GM19463 (cell line): ENCODE measurements at regions not wholly inside any gene's neighbourhood (a gene's known extent, or its start where the extent isn't known, plus 50 kb on each side); places are given as distances from the start of the nearest gene placed in this dataset.
"Not testable (repeated sequence)": the region's sequence is repeated elsewhere in the genome, so short reads cannot be mapped to it uniquely, and the experiment has no call there.

Source experiments
- ATAC-seq: cut with Tn5 transposase; IDR thresholded peaks from one replicate; pipeline ENCODE4 v1.9.1; 2021; ENCODE audit warnings: mild to moderate bottlenecking, moderate library complexity; ENCODE audit not compliant: unreplicated experiment

DNA sequence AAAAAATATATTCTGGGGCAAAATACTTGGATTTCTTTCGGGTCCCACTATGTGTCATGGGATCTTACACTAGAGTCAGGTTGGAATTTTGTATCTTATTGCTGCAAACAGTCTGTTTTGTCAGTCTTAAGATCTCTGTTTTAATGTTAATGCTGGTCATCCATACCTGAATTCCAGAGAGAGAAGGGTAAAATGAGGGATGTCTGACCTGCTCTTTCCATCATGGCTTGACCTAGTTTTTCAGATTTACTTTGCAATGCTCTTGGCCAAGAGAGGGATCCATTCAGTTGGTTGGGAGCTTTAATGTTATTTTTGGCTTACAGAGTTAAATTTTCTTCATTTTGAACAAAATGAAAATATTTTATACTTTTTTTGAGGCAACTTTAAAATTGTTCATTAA is 117.2 kb downstream of the CASP12 start:
- no peak for ATAC-seq

DNA sequence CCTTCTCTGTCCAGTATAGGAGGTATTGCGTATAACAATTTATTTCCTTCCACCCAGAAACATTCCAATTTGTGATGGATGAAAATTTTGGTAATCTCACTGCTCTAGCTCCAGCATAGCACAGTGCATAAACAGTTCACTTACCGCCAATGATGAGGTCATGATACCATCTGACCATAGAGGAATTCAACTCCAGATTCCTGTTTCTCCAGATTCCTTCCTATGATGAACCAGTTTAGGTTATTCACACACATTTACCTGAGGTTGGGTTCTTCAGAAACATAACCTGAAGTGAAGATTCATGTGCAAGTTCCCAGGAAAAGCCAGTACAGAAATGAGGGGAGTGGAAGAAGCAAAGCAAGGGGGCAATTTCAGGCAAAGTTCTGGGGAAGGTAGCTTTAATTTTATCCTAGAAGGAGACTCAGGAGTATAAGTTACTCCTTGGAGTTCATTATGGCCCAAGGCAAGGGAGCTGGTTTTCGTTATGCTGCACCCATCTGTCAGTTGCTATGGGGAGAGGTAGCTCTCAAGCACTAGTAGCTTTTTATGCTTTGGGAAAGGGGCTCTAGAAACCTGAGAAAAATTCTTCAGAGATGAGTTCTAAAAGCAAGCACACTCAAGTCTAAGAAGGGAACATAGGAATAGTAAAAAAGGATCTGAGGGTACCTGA is 121.6 kb downstream of the CASP12 start:
- ATAC-seq = no peak

DNA sequence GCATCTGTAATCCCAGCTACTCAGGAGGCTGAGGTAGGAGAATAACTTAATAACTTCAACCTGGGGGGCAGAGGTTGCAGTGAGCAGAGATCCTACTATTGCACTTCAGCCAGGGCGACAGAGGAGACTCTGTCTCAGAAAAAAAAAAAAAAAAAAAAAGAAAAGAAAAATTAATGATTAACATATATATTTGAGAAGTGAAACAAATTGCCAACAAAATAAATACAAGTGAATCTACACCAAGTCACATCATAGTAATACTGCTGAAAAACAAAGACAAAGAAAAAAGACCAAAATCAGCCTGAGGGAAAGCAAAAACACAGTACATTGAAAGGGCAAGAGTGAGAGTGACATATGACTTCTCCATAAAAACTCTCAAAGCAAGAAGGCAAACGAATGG is 123.7 kb downstream of the CASP12 start:
- no peak for ATAC-seq

DNA sequence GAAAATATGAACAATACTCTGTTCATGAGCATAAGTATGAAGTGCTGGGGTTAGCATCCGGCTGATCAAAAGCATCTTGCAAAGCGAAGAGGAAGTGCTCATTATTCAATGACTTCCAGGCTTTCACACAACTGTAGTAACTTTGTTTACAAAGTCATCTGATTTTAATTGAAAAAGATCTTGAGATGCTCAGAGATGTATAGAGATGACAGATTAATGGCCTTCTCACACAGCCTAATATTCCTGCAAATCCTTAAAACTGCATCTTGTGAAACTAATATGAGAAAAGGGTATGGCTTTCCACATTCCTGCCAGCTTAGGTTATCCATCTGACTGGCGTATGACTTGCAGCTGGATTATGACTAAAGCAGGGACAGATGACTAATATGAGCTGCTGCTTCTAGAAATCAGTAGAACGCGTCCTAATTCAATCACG is 125.4 kb downstream of the CASP12 start:
- ATAC-seq = no peak

DNA sequence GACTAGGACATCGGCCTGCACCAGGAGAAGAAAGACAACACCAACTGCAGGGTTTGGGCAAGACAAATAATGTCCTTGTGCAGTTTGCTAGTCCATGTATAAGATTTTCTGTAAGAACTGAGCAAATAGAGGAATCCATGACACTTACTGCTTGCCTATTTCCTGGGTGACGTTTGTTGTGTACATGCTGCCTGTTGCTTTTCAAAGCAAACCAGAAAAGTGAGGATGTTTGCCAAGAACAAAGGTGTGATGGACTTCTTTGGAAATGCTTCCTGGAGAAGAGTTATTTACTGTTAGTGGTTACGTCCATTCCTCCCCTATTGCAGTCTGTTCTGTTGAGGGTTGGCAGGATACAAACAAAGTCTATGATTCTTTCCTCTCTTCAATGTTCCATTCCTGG is 126.5 kb downstream of the CASP12 start:
- ATAC-seq = no peak

DNA sequence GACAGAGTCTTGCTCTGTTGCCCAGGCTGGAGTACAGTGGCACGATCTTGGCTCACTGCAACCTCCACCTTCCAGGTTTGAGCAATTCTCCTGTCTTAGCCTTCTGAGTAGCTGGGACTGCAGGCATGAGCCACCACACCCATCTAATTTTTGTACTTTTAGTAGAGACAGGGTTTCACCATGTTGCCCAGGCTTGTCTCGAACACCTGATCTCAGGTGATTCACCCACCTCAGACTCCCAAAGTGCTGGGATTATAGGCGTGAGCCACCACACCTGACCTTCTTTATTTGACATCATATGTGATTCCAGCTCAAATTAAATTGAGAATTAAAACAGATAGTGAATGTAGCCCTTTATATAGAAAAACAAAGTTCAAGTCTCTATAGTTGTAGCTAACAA is 127.2 kb downstream of the CASP12 start:
- ATAC-seq = not testable (repeated sequence)

DNA sequence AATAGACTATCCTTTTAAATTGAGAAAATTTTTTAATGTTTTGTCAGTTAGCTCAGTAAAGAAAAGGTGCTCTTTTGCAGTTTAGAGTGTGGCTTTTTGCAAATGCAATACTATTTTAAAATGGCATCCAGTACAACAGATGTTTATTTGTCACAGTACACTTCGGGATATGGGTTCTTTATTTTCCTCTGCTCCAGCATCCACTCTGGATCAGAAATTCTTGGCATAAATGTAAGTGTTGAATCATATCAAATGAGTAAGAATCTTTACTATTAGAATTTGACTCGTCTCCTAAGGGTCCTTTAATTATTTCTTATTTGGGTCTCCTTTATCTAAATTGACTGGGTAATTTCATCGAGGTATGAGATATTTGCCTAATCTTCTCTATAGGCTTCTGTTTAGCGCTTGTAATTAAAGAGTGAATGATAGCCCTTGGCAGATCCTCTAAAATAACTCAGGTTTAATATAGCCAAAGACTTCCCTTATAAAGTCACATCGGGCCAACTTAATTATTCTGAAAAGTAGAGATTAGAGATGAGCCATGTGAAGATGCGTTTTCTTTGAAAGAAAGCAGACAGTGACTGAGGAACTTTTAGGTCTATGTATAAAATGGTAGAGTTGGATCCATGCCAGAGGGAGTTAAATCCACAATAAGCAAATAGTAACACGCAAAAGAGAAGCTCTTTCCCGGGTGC is 132.7 kb downstream of the CASP12 start:
- ATAC-seq = no peak

DNA sequence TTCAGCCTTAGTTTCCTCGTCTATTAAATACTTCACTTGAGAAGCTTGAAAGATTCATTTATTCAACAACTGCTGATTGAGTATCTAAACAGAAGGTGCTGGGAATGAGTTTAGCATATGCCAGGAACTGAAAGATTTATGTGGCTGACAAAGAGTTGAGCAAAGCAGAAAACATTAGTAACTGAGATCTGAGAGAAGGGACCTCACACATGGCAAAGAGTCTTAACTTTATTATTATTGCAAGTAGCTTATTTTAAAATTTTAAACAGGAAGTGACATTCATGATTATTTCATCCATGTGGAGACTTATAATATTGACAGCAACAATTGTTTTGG is 133.6 kb downstream of the CASP12 start:
- ATAC-seq = peak; percentile 33

DNA sequence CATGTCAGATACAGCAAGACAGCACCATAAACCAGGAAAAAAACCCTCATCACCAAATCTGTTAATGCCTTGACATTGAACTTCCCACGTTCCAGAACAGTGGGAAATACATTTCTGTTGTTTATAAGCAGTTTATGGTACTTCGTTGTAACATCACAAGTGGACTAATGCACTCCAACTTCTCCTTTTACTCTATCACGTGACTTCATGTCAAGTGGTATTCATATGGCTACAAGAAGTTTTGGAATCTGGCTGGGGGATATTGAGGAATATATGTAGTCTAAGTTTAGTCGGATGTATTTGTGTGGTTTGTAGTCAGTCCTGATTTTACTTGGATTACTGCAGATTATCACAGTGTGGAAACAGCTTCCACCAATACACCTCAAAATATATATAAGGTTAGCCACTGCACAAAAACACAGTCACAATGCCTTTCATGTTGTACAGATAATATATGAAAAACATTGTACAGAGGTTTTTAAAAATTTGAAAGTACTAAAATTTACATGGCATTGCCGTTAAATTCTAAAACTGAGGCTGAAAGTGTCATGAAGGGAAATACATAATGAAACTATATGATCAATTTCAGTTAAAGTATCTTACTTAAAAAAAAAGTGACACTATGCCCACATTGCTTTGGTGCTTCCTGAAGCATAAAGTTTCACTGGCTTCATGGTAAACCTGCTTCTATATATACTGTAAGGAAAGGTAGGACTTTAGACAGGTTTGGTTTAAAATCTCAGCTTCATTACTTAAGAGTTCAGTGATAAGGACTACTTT is 134.1 kb downstream of the CASP12 start:
- peak; percentile 82 for ATAC-seq

DNA sequence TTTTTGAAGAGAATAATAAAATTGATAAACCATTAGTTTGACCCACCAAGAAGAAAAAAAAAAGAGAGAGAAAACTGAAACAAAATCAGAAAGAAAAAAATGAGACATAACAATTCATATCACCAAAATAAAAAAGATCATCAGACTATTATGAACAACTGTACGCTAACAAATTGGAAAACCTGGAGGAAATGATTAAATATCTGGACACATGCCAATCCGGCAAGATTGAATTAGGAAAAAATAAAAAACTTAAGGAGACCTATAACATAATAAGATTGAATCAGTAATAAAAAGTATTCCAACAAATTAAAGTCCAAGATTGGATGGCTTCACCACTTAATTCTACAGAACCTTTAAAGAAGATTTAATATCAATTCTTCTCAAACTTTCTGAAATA is 136.7 kb downstream of the CASP12 start:
- ATAC-seq = no peak

DNA sequence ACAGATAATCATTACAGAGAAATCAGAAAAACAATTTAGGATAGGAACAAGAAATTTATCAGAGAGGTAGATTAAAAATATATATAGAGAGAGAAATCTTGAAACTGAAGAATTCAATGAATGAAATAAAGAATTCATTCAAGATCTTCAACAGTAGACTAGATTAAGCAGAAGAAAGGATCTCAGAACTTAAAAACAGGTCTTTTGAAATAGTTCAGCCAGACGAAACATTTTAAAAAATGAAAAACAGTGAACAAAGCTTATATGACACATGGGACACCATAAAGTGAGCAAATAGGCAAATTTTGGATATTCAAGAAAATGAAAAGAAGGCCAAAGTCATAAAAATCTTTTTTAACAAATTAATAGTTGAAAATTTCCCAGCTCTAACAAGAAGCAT is 138.8 kb downstream of the CASP12 start:
- no peak for ATAC-seq

DNA sequence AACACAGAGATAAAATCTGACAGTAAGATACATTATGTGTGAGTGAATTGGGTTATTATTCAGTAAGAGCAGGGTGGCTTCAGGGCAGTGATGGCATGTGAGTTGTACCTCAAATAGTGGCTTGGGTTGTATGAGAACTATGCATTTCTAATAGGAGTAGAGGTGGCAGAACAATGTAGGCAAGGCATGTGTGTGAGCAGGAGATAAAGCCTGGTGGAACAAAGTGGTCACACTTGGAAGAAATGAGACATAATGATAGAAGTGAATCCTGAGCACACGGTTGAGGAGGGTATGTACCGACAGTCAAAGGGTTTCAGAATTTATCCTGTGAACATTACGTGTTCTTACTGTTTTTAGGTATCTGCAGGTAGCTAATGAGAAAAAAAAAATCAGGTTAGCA is 159.3 kb downstream of the CASP12 start:
- ATAC-seq = no peak

DNA sequence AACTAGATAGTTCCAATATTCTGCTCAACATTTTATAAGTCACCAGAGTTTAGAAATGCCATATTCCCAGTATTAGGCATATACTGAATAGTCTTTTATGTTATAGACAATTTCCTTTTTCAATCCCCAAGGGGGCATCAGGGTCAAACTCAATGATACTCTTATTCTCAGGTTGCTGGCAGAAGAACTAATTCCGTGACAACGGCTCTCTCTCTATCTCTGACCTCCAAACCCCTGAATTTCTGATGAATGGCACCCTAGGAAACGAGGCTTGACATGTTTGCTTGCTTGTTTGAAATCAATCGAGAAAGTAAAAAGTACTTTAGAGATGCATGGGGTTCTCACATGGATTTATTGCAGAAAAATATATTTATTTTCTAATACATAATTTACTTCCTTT is 160.1 kb downstream of the CASP12 start:
- ATAC-seq = no peak

DNA sequence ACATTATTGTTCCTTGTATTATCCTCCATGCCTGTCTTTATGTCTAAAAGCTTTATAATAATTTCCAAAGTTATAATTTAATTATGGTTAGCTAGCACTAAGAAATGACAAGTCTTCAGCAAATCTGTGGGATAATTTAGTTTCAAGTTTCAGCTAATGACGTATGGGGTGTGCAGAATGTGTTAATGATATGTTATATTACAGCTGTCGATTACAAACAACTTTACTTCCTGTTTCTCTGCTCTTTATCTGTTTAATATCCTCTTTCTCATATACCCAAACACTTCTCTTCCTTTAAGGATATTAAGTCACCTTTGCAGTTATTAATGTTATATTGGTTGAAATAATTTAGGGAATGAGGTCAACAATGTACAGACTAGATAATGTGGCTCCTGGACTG is 161.8 kb downstream of the CASP12 start:
- no peak for ATAC-seq

DNA sequence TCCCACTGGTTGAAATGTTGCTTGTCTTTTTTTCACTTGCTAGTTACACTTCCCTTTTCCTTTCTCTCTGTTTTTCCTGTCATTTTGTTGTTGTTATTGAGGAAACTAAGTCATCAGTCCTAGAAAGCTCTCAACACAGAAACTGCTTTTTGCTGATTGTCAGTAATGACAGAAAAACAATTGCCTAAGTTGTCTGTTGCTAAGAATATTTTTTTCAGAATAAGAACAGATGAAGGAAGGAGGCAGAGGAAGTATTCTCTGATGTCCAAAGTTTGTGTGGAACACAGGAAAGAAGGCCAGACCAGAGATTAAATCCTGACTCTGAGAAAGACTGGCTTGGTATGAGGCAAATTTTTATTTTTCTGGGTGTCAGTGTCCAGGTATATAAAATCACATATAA is 163.3 kb downstream of the CASP12 start:
- ATAC-seq = no peak

DNA sequence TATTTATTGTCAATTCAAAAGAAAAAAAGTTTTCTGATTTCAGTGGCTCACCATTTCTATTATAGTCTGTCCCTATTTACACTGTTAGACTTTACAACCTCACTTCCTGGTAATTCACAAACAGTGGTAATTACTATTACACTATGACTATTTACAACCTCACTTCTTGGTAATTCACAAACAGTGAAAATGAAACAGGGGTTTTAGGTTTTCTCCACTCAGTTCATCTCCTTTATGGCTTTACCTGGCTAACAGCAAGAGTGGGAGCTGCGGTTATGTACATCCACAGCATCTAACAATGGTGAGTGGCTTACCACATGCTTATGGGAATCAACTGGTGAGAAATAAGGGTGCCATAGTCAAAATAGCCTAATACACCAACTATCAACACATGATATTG is 166.4 kb downstream of the CASP12 start:
- ATAC-seq = no peak

DNA sequence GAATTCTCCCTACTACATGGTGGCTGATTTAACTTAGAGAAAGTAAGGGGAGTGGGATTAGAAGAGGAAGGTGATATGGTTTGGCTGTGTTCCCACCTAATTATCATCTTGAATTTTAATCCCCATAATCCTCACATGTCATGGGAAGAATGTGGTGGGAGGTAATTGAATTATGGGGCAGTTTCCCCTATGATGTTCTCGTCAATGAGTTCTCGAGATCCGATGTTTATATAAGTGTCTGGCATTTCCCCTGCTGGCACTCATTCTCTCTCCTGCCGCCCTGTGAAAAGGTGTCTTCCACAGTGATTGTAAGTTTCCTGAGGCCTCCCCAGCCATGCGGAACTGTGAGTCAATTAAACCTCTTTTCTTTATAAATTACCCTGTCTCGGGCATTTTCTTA is 169.3 kb downstream of the CASP12 start:
- ATAC-seq = no peak

DNA sequence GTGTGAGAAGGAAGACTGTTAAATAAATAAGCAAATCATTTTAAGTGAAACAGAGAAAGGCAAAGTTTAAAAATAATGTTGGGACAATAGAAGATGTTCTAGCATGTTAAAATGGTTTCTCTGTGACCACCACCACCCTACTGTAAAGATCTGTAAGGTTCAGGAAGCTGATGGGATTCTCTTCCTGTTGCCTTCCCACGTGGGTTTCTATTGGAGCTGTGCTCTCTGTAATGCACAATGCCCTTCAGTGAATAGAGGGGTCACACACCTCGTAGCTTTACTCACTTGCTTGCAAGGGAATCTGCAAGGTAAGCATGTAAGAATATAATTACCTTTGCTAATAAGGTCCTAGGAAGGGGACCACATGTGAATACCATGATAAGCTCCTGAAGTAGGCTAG is 170.5 kb downstream of the CASP12 start:
- no peak for ATAC-seq

DNA sequence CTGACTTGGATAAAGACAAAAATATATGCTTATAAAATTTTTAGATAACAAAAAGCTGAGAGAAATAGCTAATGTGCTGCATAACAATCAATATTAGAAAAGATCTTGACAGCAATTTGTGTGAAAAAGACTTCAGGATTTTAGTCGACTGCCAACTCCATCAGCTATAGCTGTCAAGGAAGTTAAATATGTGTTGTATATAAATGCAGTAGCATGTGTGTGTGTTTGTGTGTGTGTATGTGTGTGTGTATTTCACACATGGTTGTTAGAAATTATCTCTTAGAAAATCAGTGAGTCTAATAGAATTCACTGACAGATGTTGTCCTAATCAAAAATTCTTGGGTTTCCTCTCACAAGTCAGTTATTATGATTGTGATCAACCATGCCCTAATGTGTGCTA is 171.2 kb downstream of the CASP12 start:
- no peak for ATAC-seq

DNA sequence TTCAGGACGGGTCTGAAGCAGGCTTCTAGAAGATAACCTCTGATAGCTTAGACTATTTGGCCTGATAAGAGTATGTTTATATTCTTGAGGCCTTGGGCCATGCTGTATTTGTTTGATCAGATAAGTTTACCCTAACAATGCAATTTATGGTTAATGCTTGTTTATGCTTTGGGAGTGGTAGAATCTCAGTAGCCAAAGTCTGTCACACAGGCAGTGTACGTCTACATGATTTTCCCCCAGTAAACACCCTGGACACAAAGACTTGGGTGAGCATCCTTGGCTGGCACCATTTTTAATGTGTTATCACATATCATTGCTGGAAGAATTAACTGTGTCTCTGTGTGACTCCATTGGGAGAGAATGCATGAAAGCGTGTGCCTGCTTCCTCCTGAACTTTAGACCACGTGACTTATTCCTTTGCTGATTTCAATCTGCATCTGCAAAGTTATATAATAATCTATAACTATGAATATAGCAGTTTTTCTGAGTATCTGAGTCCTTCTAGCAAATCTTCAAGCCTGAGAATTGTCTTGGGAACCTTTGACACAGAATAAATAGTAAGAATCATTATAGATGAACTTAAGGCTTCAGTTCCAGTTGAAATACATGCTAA is 172.4 kb downstream of the CASP12 start:
- no peak for ATAC-seq

DNA sequence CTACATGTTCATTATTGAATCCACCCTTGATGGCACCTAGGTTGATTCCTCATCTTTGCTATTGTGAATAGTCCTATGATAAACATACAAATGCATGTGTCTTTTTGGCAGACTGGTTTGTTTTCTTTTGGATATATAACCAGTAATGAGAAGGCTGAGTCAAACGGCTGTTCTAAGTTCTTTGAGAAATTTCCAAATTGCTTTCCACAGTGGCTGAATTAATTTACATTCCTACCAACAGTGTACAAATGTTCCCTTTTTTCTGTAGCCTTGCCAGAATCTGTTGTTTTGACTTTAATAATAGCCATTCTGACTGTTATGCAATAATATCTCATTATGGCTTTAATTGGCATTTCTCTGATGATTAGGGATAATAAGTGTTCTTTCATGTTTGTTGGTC is 184.9 kb downstream of the CASP12 start:
- no peak for ATAC-seq
